Epithelial cell of esophagus (primary cell): ENCODE measurements at regions not wholly inside any gene's neighbourhood (a gene's known extent, or its start where the extent isn't known, plus 50 kb on each side); places are given as distances from the start of the nearest gene placed in this dataset.
A peak's percentile ranks its signal among the peaks of the same experiment; 100 is the strongest.

Experiments used
- DNase-seq: peaks from one replicate; pipeline ENCODE4 v3.0.0; 2010; ENCODE audit warnings: low read depth
- H3K4me3 ChIP-seq: 2 replicates; pipeline ENCODE4 v1.5.1; 2011; ENCODE audit warnings: mild to moderate bottlenecking, low read length, control low read depth
- CTCF ChIP-seq: IDR thresholded peaks from 2 replicates; pipeline ENCODE4 v1.5.1; 2011; ENCODE audit warnings: low read depth, mild to moderate bottlenecking, low read length, control low read depth, inconsistent platforms; ENCODE audit not compliant: insufficient read depth; ENCODE audit errors: missing control alignments

DNA sequence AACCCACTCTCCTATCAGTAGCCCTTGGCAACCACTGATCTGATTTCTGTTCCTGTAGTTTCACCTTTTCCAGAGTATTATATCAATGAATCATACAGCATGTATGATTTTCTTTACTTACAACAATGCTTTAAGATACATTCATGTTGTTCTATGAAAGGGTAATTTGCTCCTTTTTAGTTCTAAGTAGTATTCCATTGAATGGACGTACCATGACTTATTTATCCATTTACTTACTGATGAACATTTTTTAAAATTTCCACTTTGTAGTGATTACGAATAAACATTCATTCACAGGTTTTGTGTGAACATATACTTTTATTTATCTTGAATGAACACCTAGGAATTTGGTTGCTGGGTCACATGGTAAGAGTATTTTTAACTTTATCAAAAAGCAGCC is 620.8 kb downstream of the HTR1A start:
- no peak for DNase-seq
- no peak for TF ChIP-seq CTCF
- H3K4me3 ChIP-seq = no peak overlapping the region

DNA sequence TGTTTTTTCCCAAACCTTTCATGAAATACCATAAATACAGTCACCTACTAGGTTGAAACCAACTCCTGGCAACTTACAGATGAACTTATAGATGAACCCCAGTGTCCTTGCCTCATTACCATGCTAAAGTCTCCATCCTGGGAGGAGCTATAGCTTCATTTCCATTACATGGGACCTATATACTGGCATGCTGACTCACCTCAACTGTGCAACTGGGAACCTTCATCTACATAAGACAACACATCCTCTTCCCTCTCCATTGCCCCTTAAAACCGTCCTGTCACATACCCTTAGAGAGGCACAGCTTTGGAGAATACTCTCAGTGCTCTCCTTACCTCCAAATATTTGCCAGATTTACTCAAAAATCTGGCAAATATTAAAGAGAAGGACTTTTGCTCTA is 638.3 kb downstream of the HTR1A start:
- TF ChIP-seq CTCF = no peak
- no peak overlapping the region for H3K4me3 ChIP-seq
- no peak for DNase-seq

DNA sequence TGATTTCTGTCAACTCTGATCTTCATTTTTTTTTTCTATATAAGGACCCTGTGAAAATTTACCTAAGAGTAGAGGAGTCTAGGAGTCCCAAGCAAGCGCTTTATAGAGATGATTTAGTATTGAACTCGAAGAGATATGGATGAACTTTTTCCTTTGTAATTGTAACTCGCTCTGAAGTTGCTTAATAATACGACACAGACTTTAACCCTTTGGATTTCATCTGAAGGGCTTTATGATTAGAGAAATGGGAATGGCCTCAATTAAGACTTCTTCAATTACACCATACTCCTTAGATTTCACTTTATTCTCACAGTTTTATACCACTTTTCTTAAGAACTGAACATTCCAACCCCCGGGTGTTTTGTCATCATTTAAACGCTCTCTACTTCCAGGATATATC is 647.7 kb downstream of the HTR1A start:
- TF ChIP-seq CTCF = no peak
- no peak for DNase-seq
- no peak overlapping the region for H3K4me3 ChIP-seq

- no peak for DNase-seq
- TF ChIP-seq CTCF = no peak
- no peak overlapping the region for H3K4me3 ChIP-seq
Measured at GRCh38 chr5:63310644-63311043, 651.6 kb downstream of the HTR1A start.

DNA sequence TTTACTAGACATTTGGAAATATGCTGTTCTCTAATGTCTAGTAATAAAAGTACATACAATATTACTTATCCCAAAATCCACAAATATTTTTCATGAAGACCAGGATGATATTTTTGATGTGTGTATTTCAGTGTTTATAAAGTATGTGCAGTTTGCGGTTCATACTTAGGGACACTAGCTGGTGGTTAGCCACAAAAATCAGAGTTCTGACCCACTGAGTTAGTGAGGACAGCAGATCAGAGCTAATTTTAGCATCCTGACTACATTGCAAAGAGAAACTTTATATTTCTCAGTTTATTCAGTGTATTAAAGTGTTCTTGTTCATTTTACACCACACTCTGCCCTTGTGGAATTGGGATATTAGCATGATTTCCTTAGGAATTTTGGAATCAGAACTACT is 655.3 kb downstream of the HTR1A start:
- TF ChIP-seq CTCF = no peak
- H3K4me3 ChIP-seq = no peak overlapping the region
- DNase-seq = no peak

GRCh38 chr5:63293317-63293716 is 668.9 kb downstream of the HTR1A start:
- no peak for TF ChIP-seq CTCF
- no peak for DNase-seq
- H3K4me3 ChIP-seq = no peak overlapping the region

- H3K4me3 ChIP-seq = no peak overlapping the region
- DNase-seq = peak; percentile 20
- no peak for TF ChIP-seq CTCF
Measured at GRCh38 chr5:63286724-63287123, 675.5 kb downstream of the HTR1A start.
